CD14-positive monocyte (primary cell): ENCODE measurements at regions not wholly inside any gene's neighbourhood (a gene's known extent, or its start where the extent isn't known, plus 50 kb on each side); places are given as distances from the start of the nearest gene placed in this dataset.

Source experiments
- DNase-seq, 3 donors: peaks; one replicate each; pipeline ENCODE4 v3.0.0-alpha.2; 2011 to 2022
- H2AFZ ChIP-seq: 2 replicates; pipeline ENCODE4 v1.6.0; 2012; ENCODE audit warnings: mild to moderate bottlenecking, low read depth, low read length, inconsistent platforms; ENCODE audit not compliant: insufficient read depth, poor library complexity, severe bottlenecking
- H3K27ac ChIP-seq, 2 donors: 1 replicate in 1 of 2; 2 replicates in 1 of 2; pipeline ENCODE4 v1.5.1; 2012 to 2013; ENCODE audit warnings: low read length in 2 of 2, control low read depth in 1 of 2, inconsistent platforms in 1 of 2, low read depth in 1 of 2, mild to moderate bottlenecking in 1 of 2
- H3K27me3 ChIP-seq, 2 donors: one replicate each; pipeline versions ENCODE4 v1.6.0 to v1.6.1; 2011 to 2013; ENCODE audit warnings: low read length in 2 of 2; ENCODE audit not compliant: control insufficient read depth in 2 of 2, insufficient read depth in 2 of 2
- H3K36me3 ChIP-seq, 2 donors: replicated peaks in 1 of 2; 1 replicate in 1 of 2; 2 replicates in 1 of 2; pipeline versions ENCODE4 v1.5.1 to v1.6.1; 2012 to 2013; ENCODE audit warnings: low read length in 2 of 2, control low read depth in 1 of 2, inconsistent platforms in 1 of 2, mild to moderate bottlenecking in 1 of 2; ENCODE audit not compliant: insufficient read depth in 2 of 2, control insufficient read depth in 1 of 2
- H3K4me1 ChIP-seq, 2 donors: 1 replicate in 1 of 2; 2 replicates in 1 of 2; pipeline versions ENCODE4 v1.5.1 to v1.6.1; 2012 to 2013; ENCODE audit warnings: low read length in 2 of 2, control low read depth in 1 of 2, inconsistent platforms in 1 of 2, mild to moderate bottlenecking in 1 of 2, moderate library complexity in 1 of 2; ENCODE audit not compliant: insufficient read depth in 2 of 2, control insufficient read depth in 1 of 2
- H3K4me2 ChIP-seq: replicated peaks from 2 replicates; pipeline ENCODE3; 2012; ENCODE audit warnings: low read length, moderate library complexity, mild to moderate bottlenecking; ENCODE audit not compliant: poor library complexity, severe bottlenecking; ENCODE audit errors: extremely low read depth
- H3K4me3 ChIP-seq, 3 experiments: fragments of 200-600 bp in 1 of 3; sonication (generic) in 1 of 3; replicated peaks in 1 of 3; 1 replicate in 2 of 3; 2 replicates in 1 of 3; pipeline ENCODE4 v1.5.1; 2011 to 2013; ENCODE audit warnings: low read length in 3 of 3, mild to moderate bottlenecking in 3 of 3, control low read depth in 2 of 3, low read depth in 2 of 3, inconsistent platforms in 1 of 3, moderate library complexity in 1 of 3
- H3K79me2 ChIP-seq: 2 replicates; pipeline ENCODE4 v1.6.0; 2012; ENCODE audit warnings: mild to moderate bottlenecking, control low read depth, inconsistent platforms, low read length, moderate library complexity; ENCODE audit not compliant: insufficient read depth
- H3K9ac ChIP-seq: 2 replicates; pipeline ENCODE4 v1.6.0; 2017; ENCODE audit warnings: low read length, mild to moderate bottlenecking; ENCODE audit not compliant: insufficient read depth, poor library complexity, severe bottlenecking
- H3K9me3 ChIP-seq, 2 donors: replicated peaks in 1 of 2; 1 replicate in 1 of 2; 2 replicates in 1 of 2; pipeline versions ENCODE4 v1.5.1 to v1.6.1; 2012 to 2013; ENCODE audit warnings: low read length in 2 of 2, control low read depth in 1 of 2; ENCODE audit not compliant: control insufficient read depth in 1 of 2, insufficient read depth in 1 of 2
- H4K20me1 ChIP-seq: 2 replicates; pipeline ENCODE4 v1.6.0; 2012; ENCODE audit warnings: mild to moderate bottlenecking, low read length, control low read depth, moderate library complexity; ENCODE audit not compliant: insufficient read depth
- H3K27ac Mint-ChIP-seq, 7 donors: one replicate each; pipeline ENCODE4 v1.8.0; 2020; ENCODE audit warnings: mild to moderate bottlenecking in 7 of 7, mixed read lengths in 7 of 7, moderate library complexity in 6 of 7, inconsistent platforms in 2 of 7
- H3K27me3 Mint-ChIP-seq, 3 donors: one replicate each; pipeline ENCODE4 v1.8.0; 2021 to 2022; ENCODE audit warnings: low read depth in 3 of 3, mild to moderate bottlenecking in 3 of 3, mixed read lengths in 3 of 3, moderate library complexity in 3 of 3, inconsistent platforms in 1 of 3
- H3K36me3 Mint-ChIP-seq, 2 donors: one replicate each; pipeline ENCODE4 v1.8.0; 2020; ENCODE audit warnings: mixed read lengths in 2 of 2, inconsistent platforms in 1 of 2, mild to moderate bottlenecking in 1 of 2
- H3K4me1 Mint-ChIP-seq: one replicate; pipeline ENCODE4 v1.8.0; 2020; ENCODE audit warnings: mild to moderate bottlenecking, mixed read lengths
- H3K4me3 Mint-ChIP-seq, 2 donors: one replicate each; pipeline ENCODE4 v1.8.0; 2020; ENCODE audit warnings: mild to moderate bottlenecking in 2 of 2, mixed read lengths in 2 of 2, moderate library complexity in 1 of 2
- H3K9me3 Mint-ChIP-seq, 7 donors: one replicate each; pipeline ENCODE4 v1.8.0; 2020 to 2022; ENCODE audit warnings: mixed read lengths in 7 of 7, mild to moderate bottlenecking in 6 of 7, moderate library complexity in 6 of 7, inconsistent platforms in 2 of 7
- WGBS: methylation state at CpG from one replicate; pipeline ENCODE4 v1.1.5; 2013; ENCODE audit warnings: missing lambda C conversion rate; ENCODE audit not compliant: insufficient coverage; 5-methylcytosine and 5-hydroxymethylcytosine counted together
- intact Hi-C, 2 donors: fragments of 100-400 bp; cut with micrococcal nuclease; formaldehyde crosslinking; loops; one replicate each; pipeline versions ENCODE4 v1.15.0 to v1.15.1; 2023
- TF ChIP-seq, protein P1 (sequence below): fragments of 200-600 bp; IDR thresholded peaks from one replicate; pipeline ENCODE4 v1.8.0; 2022; ENCODE audit warnings: antibody characterized with exemption, mild to moderate bottlenecking

GRCh38 chr5:6253846-6254245 is 124.5 kb downstream of the MED10 start:
- 81% methylated on average over 3 of the region's 3 CpGs for WGBS
- TF ChIP-seq, protein P1, sequence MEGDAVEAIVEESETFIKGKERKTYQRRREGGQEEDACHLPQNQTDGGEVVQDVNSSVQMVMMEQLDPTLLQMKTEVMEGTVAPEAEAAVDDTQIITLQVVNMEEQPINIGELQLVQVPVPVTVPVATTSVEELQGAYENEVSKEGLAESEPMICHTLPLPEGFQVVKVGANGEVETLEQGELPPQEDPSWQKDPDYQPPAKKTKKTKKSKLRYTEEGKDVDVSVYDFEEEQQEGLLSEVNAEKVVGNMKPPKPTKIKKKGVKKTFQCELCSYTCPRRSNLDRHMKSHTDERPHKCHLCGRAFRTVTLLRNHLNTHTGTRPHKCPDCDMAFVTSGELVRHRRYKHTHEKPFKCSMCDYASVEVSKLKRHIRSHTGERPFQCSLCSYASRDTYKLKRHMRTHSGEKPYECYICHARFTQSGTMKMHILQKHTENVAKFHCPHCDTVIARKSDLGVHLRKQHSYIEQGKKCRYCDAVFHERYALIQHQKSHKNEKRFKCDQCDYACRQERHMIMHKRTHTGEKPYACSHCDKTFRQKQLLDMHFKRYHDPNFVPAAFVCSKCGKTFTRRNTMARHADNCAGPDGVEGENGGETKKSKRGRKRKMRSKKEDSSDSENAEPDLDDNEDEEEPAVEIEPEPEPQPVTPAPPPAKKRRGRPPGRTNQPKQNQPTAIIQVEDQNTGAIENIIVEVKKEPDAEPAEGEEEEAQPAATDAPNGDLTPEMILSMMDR = no peak

DNA sequence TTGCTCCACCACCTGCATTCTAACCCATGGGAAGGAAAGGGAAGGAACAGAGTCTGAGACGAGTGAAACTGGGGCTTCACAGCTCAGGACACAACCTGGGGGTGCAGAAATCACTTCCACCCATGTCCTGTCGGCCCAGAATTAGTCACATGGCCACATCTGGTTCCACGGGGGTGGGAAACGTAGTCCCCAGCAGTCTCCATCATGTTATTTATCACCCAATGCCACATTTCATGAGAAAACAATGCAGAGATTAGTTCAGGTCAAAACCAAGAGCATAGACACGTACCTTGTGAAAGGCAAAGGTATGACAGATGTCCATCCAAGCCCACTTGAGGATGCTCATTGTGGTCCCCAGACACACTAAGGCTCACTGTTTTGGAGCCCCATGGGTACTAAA is 125.1 kb downstream of the MED10 start:
- H3K4me1 Mint-ChIP-seq = no peaks in the 10 kb centered on the region
- peaks cover 2 to 14% (median 6%) of the 10 kb centered on the region in 7 donors for H3K9me3 Mint-ChIP-seq

More at GRCh38 chr5:6253846-6254245, 124.5 kb downstream of the MED10 start:
- no peak overlapping the region for H3K4me3 ChIP-seq
- no peaks in the 10 kb centered on the region for H3K36me3 ChIP-seq
- peaks cover 2 to 14% (median 6%) of the 10 kb centered on the region in 7 donors for H3K9me3 Mint-ChIP-seq
- H3K4me3 Mint-ChIP-seq = no peak overlapping the region
- no peaks in the 10 kb centered on the region for H3K4me1 ChIP-seq
- no peak overlapping the region for H3K4me2 ChIP-seq
- intact Hi-C loops = no loop called here
- H3K27me3 Mint-ChIP-seq = peaks cover 0 to 1% (median 0%) of the 10 kb centered on the region in 3 donors
- DNase-seq = no peak
- H3K9me3 ChIP-seq = peaks cover 0 to 8% of the 10 kb centered on the region in 2 donors
- no peaks in the 10 kb centered on the region for H4K20me1 ChIP-seq
- H3K36me3 Mint-ChIP-seq = no peaks in the 10 kb centered on the region
- no peak overlapping the region for H3K27ac ChIP-seq
- H3K79me2 ChIP-seq = no peaks in the 10 kb centered on the region
- H3K4me1 Mint-ChIP-seq = no peaks in the 10 kb centered on the region
- H3K9ac ChIP-seq = no peak overlapping the region
- no peak overlapping the region for H3K27ac Mint-ChIP-seq
- no peaks in the 10 kb centered on the region for H3K27me3 ChIP-seq
- H2AFZ ChIP-seq = no peak overlapping the region

More for the DNA sequence above, 125.1 kb downstream of the MED10 start:
- Histone ChIP-seq H3K36me3 (no peaks in the 10 kb centered on the region), H3K27ac (no peak overlapping the region), H3K27me3 (no peaks in the 10 kb centered on the region), H3K9me3 (peaks cover 0 to 8% of the 10 kb centered on the region in 2 donors), H3K4me2 (no peak overlapping the region), H3K4me3 (no peak overlapping the region), H4K20me1 (no peaks in the 10 kb centered on the region), H3K9ac (no peak overlapping the region), H3K79me2 (no peaks in the 10 kb centered on the region), H3K4me1 (no peaks in the 10 kb centered on the region), H2AFZ (no peak overlapping the region)
- Mint-ChIP-seq H3K36me3 (no peaks in the 10 kb centered on the region), H3K27ac (no peak overlapping the region), H3K27me3 (peaks cover 0 to 1% (median 0%) of the 10 kb centered on the region in 3 donors), H3K4me3 (no peak overlapping the region)
- intact Hi-C loops = no loop called here
- 70% methylated on average over 4 of the region's 5 CpGs for WGBS
- TF ChIP-seq, protein P1 = no peak
- DNase-seq = no peak
